HL-60 (cell line): ENCODE measurements at regions not wholly inside any gene's neighbourhood (a gene's known extent, or its start where the extent isn't known, plus 50 kb on each side); places are given as distances from the start of the nearest gene placed in this dataset.

Experiments
- DNase-seq, 2 experiments: peaks; one replicate each; pipeline ENCODE4 v3.0.0-alpha.2; 2010 to 2020; ENCODE audit warnings: low read depth in 1 of 2, low spot score in 1 of 2
- H3K27ac ChIP-seq: fragments of 250-450 bp; sonication (Bioruptor Pico); replicated peaks from 2 replicates; pipeline ENCODE4 v1.5.1; 2020; ENCODE audit warnings: mild to moderate bottlenecking, moderate library complexity
- H3K27me3 ChIP-seq: fragments of 250-450 bp; sonication (Bioruptor Pico); 2 replicates; pipeline ENCODE4 v1.5.1; 2021; ENCODE audit warnings: mild to moderate bottlenecking, moderate library complexity; ENCODE audit not compliant: insufficient read depth, poor library complexity, severe bottlenecking
- H3K4me3 ChIP-seq: replicated peaks from 2 replicates; pipeline ENCODE4 v1.5.1; 2011; ENCODE audit warnings: mild to moderate bottlenecking, control low read depth, low read length; ENCODE audit not compliant: insufficient read depth
- GABPA ChIP-seq: IDR thresholded peaks from 2 replicates; pipeline ENCODE4 v1.6.1; 2012; ENCODE audit warnings: low read depth
- POLR2AphosphoS5 ChIP-seq: IDR thresholded peaks from 2 replicates; pipeline ENCODE4 v1.6.1; 2012; ENCODE audit warnings: low read depth
- SPI1 ChIP-seq: IDR thresholded peaks from 2 replicates; pipeline ENCODE4 v1.6.1; 2012; ENCODE audit warnings: low read depth, mild to moderate bottlenecking, borderline replicate concordance
- TF ChIP-seq, protein P1 (sequence below): IDR thresholded peaks from one replicate; pipeline ENCODE4 v1.5.1; 2011; ENCODE audit warnings: low read length, control low read depth, inconsistent platforms; ENCODE audit not compliant: insufficient read depth
- TF ChIP-seq, protein P2 (sequence below): IDR thresholded peaks from 2 replicates; pipeline ENCODE4 v1.6.1; 2012; ENCODE audit warnings: low read depth; ENCODE audit not compliant: insufficient replicate concordance

DNA sequence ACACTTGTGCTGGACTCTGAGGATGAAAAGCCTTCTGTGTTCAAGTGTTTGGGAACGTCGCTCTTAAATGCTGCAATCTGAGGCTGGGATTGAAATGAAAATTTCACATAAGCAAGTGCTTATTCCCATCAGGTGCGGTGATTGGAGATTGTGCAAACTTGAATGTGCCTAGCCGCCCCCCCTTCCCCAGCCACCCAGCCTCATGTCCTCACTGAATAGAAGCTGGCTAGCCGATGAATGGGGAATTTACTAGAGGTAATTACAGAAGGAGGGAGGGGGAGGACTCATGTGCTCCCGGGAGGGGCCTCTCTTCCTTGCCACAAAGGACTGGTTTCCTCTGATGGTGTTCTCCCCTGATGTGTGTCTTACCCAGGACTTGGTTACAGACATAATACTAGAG is 544.8 kb upstream of the EEF2KMT start:
- no peak for DNase-seq
- H3K27ac ChIP-seq: no peak overlapping the region
- TF ChIP-seq SPI1: no peak
- TF ChIP-seq, protein P1, sequence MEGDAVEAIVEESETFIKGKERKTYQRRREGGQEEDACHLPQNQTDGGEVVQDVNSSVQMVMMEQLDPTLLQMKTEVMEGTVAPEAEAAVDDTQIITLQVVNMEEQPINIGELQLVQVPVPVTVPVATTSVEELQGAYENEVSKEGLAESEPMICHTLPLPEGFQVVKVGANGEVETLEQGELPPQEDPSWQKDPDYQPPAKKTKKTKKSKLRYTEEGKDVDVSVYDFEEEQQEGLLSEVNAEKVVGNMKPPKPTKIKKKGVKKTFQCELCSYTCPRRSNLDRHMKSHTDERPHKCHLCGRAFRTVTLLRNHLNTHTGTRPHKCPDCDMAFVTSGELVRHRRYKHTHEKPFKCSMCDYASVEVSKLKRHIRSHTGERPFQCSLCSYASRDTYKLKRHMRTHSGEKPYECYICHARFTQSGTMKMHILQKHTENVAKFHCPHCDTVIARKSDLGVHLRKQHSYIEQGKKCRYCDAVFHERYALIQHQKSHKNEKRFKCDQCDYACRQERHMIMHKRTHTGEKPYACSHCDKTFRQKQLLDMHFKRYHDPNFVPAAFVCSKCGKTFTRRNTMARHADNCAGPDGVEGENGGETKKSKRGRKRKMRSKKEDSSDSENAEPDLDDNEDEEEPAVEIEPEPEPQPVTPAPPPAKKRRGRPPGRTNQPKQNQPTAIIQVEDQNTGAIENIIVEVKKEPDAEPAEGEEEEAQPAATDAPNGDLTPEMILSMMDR: no peak
- TF ChIP-seq POLR2AphosphoS5: no peak
- TF ChIP-seq GABPA: no peak
- TF ChIP-seq, protein P2, sequence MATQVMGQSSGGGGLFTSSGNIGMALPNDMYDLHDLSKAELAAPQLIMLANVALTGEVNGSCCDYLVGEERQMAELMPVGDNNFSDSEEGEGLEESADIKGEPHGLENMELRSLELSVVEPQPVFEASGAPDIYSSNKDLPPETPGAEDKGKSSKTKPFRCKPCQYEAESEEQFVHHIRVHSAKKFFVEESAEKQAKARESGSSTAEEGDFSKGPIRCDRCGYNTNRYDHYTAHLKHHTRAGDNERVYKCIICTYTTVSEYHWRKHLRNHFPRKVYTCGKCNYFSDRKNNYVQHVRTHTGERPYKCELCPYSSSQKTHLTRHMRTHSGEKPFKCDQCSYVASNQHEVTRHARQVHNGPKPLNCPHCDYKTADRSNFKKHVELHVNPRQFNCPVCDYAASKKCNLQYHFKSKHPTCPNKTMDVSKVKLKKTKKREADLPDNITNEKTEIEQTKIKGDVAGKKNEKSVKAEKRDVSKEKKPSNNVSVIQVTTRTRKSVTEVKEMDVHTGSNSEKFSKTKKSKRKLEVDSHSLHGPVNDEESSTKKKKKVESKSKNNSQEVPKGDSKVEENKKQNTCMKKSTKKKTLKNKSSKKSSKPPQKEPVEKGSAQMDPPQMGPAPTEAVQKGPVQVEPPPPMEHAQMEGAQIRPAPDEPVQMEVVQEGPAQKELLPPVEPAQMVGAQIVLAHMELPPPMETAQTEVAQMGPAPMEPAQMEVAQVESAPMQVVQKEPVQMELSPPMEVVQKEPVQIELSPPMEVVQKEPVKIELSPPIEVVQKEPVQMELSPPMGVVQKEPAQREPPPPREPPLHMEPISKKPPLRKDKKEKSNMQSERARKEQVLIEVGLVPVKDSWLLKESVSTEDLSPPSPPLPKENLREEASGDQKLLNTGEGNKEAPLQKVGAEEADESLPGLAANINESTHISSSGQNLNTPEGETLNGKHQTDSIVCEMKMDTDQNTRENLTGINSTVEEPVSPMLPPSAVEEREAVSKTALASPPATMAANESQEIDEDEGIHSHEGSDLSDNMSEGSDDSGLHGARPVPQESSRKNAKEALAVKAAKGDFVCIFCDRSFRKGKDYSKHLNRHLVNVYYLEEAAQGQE: no peak
- no peaks in the 10 kb centered on the region for H3K27me3 ChIP-seq
- H3K4me3 ChIP-seq: no peak overlapping the region

DNA sequence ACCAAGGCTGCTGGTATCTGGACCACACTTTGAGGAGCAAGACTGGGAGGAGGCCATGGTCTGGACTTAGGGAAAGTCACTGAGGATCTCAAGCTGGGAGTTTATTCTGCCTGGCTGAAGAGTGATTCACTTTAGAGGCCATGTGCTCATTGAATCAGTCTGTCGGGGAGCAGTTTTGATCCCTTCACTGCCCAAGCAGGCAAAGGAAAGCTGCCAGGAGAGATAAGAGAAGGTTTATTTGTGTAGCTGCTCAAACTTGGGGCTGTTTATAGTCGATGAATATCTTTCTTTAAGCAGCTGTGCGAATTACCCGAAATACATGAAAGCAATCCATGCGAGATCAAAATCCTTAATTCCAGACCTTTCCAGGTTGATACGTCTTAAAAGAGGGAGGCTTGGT is 544.4 kb upstream of the EEF2KMT start:
- TF ChIP-seq SPI1: no peak
- TF ChIP-seq GABPA: no peak
- TF ChIP-seq, protein P1: no peak
- TF ChIP-seq, protein P2: no peak
- TF ChIP-seq POLR2AphosphoS5: no peak
- DNase-seq: no peak
- H3K27ac ChIP-seq: no peak overlapping the region
- no peaks in the 10 kb centered on the region for H3K27me3 ChIP-seq
- H3K4me3 ChIP-seq: no peak overlapping the region

DNA sequence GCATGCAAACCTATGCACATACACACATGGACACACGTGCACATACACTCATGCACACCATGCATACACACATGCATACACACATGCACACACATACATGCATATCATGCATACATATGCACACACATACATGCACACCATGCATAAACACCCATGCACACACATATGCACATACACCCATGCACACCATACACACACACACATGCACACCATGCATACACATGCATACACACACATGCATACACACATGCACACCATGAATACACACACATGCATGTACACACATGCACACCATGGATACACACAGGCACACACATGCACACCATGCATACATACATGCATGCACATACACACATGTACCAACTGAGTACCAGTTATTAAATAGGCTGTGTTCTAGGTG is 543.3 kb upstream of the EEF2KMT start:
- TF ChIP-seq, protein P1: no peak
- TF ChIP-seq POLR2AphosphoS5 (no peak), SPI1 (no peak), GABPA (no peak)
- TF ChIP-seq, protein P2: no peak
- Histone ChIP-seq H3K27ac (no peak overlapping the region), H3K4me3 (no peak overlapping the region), H3K27me3 (no peaks in the 10 kb centered on the region)
- no peak for DNase-seq
